ENCODE measurements at regions not wholly inside any gene's neighbourhood (a gene's known extent, or its start where the extent isn't known, plus 50 kb on each side); places are given as distances from the start of the nearest gene placed in this dataset.
"Not testable (repeated sequence)": the region's sequence is repeated elsewhere in the genome, so short reads cannot be mapped to it uniquely, and the experiment has no call there.

DNA sequence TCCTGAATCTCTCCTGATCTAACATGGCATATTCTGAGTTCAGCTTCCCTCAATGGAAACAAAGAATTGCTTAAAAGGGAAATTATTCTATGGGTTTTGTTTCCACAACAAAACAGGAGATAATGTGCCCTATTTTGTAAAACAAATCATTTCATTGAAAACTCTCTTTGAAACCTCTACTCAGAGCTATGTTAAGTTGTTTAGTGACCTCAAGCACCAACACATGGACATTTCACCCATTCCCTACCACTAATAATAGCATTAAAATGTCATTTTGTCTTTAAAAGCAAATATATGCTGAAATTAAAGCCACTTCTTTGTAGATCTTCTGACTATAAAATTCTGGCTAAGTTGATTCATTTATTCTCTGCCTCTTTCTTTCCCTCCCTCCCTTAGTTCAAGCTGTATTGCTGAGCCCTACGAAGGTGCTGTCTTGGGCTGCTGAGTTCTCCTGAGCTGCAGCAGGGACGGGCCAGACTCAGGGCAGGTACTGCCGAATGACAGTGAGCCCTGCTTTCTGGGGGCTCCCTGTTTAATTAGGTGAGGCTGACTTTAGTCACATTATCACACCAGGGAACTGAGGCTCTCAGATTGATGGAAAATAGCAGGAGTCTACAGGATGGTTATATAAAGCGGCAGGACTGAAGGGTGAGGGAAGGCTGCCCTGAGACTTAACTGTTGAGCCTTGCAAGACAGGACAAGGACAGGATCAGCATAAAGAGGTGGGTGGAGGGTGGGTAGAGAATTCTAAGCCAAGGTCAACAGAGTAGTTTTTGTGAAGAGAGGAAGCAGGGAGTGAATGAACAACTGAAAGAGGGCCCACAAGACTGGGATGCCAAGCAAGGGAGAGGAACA, 1685.1 kb downstream of the SPATA31A7 start:
- DNase-seq (ENCODE audit: low read depth in 2 of 2) = not testable (repeated sequence)

DNA sequence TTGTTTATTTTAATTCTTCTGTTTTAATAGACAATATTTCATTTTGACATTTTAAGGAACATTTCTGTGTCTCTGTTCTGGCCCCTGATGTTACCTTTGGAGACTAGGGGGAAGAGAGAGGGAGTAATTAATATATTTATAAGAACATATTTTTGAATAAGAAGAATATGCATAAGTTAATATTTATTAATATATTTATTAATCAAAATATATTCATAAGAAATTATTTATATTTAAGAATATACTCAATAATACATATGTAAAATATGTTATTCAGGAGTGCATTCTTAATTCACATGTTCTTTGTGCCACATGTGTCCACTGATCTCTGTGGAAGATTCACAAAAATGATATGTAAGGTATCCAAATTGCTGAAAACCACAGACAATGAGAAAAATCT, 1687.7 kb downstream of the SPATA31A7 start:
- DNase-seq (ENCODE audit: low read depth in 2 of 2) = not testable (repeated sequence)

DNA sequence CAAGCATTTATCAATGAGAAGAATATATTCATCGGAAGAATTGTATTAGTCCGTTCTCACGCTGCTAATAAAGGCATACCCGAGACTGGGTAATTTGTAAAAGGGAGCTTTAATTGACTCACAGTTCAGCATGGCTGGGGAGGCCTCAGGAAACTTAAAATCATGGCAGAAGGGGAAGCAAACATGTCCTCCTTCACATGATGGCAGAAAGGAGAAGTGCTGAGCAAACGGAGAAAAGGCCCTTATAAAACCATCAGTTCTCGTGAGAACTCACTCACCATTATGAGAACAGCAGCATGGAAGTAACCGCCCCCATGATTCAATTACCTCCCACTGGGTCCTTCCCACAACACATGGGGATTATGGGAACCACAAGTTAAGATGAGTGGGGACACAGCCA, 1688.2 kb downstream of the SPATA31A7 start:
- DNase-seq (ENCODE audit: low read depth in 2 of 2) = not testable (repeated sequence)

DNA sequence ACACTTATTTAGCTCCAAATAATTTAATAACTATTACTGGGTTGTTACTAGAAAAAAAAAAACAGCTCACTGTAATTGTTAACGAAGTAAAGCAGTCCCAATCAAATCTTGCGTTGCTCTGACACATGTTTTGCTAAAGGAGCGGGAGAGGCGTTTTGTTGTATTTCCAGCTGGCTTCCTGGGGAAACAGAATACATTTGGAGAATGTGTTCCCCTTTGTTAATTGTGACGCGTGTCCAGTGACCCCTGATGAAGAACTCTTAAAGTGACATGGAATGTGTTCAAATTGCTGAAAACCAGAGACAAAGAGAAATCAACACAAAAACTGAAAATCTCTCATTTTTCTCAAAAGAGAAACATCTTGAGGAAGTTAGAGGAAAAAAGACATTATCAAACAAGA, 1690.6 kb downstream of the SPATA31A7 start:
- DNase-seq (ENCODE audit: low read depth in 2 of 2) = not testable (repeated sequence)

DNA sequence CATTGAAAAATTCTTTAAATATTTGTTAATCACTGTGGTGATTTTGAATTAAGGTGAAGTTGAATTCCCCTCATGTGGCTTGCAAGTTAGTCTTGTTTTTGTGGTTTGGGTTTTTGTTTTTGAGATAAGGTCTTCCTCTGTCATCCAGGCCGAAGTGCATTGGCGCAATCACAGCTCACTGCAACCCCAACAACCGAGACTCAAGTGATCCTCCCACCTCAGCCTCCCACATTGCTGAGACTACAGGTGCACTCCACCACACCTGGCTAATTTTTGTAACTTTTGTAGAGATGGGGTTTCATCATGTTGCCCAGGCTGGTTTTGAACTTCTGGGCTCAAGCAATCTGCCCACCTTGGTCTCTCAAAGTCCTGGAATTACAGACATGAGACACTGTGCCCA, 1691.1 kb downstream of the SPATA31A7 start:
- DNase-seq (ENCODE audit: low read depth in 2 of 2) = not testable (repeated sequence)

DNA sequence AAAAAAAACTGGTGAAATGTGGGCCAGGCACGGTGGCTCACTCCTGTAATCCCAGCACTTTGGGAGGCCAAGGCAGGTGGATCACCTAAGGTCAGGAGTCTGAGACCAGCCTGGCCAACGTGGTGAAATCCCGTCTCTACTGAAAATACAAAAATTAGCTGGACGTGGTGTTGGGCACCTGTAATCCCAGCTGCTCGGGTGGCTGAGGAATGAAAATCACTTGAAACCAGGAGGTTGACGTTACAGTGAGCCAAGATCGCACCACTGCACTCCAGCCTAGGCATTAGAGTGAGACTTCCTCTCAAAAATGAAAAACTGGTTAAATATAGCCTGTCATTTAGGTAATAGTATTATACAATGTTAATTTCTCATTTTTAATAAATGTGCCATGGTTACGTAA, 1692.0 kb downstream of the SPATA31A7 start:
- not testable (repeated sequence) for DNase-seq (ENCODE audit: low read depth in 2 of 2)

DNA sequence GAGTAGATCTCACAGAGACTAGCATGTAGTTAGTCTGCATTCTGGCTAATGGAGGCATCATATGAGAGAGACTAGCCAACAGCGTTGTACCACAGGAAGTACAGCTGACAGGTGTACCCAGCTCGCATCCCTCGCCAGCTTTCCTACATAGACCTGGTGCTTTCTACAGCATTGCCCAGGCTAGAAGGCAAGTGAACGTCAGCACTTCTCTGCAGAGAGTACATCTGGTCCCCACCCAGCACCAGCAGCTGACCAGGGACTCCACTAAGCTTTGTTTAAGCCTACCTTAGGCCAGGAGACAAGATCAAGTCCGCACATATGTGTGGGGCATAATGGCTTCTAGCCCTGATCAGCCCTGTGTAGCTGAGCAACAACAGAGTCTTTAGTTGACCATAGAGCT, 1692.9 kb downstream of the SPATA31A7 start:
- DNase-seq (ENCODE audit: low read depth in 2 of 2) = not testable (repeated sequence)

DNA sequence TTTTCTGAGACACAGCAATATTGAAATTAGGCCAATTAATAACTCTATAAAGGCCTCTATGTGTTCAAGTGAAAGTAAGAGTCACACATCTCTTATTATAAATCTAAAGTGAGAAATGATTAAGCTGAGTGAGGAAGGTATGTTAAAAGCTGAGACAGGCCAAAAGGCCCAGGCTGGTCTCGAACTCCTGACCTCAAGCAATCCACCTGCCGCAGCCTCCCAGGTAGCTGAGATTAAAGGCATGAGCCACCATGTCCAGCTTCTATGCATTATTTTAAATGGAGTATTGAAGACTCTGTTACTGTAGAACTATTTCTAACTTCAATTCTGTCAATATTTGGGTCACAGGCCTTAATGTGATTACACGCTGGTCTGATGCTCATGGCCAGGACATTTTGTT, 1706.9 kb downstream of the SPATA31A7 start:
- not testable (repeated sequence) for DNase-seq (ENCODE audit: low read depth in 2 of 2)

DNA sequence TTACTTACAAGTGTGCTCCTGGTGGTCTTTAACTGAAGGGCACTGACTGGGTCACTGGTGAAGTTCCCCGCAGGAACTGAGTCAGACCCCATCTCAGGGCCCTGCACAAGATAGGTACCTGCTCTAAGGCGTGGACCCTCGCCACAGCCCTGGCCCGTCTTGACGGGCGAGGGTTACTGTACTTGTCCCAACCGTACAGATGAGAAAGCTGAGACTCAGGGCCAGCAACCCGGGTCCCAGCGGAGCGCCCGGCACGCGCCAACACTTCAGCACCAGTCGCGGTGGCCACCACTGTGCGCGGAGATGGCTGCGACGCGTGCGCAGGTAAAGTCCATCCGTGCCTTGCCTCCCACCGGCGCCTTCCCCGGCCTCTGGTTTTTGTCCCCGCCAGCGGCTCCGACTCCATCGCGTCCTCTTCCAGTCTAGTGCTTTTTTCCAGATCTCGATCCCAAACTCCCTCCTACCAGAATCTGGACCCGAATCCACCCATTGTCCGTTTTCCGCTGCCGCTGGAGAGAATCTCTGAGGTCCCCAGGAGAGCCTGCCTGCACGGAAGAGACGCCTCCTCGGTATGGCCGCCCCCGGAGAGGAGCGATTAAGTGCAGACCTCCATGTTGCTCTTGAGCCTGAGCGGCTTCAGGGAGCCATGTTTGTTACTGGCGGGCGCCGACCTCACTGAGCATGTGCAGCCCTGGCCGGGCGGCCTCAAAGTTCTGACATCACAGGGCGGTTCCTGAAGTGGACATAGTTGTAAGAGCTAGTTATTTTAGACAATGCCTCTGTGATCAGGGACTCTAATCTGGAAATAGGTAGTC, 1707.8 kb downstream of the SPATA31A7 start:
- DNase-seq (ENCODE audit: low read depth in 2 of 2) = peak in 1 of 2 donors; percentile 18

DNA sequence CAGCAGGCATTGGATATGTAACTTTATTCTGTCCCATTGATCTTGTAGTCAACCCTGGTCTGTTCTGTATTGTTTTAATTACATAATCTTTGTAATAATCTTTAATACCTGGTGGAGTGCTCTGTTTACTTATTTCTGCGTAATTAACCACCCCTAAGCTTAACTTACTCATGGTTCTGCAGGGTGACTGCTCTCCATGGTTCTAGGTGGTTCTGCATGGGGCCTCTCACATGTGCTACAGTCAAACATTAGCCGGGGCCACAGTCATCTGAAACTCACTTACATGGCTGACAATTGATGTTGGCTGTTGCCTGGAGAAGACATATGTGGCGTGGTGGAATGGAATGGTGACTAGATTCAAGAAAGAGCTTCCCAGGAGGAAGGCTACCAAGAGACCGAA, 1709.8 kb downstream of the SPATA31A7 start:
- not testable (repeated sequence) for DNase-seq (ENCODE audit: low read depth in 2 of 2)

DNA sequence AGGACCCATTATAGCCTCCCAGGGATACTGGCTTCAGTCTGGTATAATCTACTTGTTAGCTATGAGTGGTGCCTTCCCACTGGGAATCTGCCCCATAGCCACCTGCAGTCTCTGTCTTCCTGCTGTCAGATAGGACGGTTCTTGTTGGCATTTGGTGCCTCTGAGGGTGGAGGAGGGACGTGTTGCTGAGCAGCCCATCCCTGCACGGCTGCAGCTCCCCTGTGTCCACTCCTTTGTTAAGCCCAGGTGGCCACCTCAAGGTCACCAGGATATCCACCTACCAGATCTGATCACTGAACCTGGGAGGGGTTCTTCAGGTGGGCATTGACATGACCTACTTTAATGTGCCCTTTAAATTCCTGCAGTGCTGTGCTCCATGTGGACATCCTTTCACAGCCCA, 1714.2 kb downstream of the SPATA31A7 start:
- not testable (repeated sequence) for DNase-seq (ENCODE audit: low read depth in 2 of 2)

DNA sequence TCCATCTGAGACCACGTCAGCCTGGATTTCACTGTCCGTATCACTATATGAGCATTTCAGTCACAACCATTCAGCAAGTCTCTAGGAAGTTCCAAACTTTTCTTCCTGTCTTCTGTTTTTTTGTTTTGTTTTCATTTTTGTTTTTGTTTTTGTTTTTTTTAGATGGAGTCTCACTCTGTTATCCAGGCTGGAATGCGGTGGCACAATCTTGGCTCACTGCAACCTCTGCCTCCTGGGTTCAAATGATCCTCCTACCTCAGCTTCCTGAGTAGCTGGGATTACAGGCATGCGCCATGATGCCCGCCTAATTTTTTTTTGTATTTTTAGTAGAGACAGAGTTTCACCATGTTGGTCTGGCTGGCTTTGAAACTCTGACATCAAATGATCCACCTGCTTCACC, 1715.9 kb downstream of the SPATA31A7 start:
- DNase-seq (ENCODE audit: low read depth in 2 of 2) = not testable (repeated sequence)

DNA sequence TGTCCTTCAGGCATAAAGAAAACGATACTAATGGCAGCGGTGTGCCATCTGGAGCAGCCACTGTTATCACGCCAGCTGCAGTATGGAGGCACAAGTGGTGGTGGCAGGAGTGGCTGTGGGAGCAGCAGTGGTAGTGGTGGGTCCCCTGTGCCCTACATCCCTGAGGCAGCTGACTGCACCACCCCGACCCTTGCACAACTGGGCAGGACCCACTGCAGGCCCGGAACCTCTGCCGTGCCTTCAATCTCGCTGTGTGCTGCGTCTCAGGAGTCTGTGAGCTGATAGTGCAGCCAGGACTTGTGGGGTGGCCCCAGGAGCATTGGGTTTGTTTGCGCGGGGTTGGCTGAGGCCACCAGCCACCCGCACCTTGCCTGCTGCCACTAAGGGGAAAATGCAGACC, 1718.0 kb downstream of the SPATA31A7 start:
- not testable (repeated sequence) for DNase-seq (ENCODE audit: low read depth in 2 of 2)

DNA sequence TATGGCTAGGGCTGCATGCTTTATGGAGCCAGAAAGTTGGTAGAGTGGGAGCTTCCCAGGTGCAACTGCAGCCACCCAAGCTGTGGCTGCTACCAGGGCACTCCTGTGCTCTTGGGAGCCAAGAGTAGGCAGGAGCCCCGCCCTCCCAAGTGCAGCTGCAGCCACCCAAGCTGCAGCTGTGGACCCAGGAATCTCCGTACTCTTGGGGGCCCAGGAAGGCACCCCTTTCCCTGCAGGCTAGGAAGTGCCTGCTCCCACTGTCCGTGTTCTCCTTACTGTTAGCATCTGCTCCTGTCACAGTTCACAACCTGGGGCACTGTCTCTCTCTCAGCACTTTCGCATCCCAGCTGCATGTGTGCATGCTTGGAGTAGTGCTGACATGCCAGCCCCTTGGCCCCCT, 1718.4 kb downstream of the SPATA31A7 start:
- DNase-seq (ENCODE audit: low read depth in 2 of 2) = not testable (repeated sequence)

DNA sequence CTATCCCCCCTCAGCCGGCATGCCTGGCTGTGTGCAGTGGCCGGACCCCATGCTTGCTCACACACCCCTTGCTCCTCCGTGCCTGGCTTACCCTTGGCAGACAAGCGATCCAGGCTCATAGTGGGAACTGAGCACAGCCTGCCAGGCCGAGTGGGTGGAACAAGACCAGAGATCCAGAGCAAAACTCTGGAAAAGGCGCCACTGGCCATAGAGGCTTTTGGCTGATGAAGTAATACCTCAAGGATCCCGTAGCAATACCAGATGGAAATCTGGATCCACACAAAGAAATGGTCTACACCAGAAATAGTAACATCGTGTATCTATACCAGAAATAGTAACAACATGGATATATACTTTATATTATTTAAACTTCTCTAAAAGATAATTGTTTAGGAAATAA, 1719.6 kb downstream of the SPATA31A7 start:
- DNase-seq (ENCODE audit: low read depth in 2 of 2) = not testable (repeated sequence)

DNA sequence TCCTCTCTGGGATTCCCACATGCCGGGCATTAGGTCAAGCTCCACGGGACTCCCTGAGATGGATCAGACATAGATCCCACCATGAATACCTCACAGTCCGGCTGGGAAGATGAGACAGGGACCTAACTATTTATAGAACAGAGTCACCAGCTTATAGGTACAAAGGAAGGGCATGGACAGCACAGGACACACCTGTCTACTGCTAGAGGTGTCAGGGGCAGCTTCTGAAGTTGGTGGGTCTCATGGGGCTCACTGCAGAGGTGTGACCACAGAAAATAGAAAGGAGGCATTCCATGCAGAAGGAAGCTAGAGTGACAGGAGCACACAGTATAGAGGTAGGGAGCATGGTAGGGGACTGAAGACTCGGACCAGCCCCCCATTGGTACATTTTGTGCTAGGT, 1722.4 kb downstream of the SPATA31A7 start:
- not testable (repeated sequence) for DNase-seq (ENCODE audit: low read depth in 2 of 2)

DNA sequence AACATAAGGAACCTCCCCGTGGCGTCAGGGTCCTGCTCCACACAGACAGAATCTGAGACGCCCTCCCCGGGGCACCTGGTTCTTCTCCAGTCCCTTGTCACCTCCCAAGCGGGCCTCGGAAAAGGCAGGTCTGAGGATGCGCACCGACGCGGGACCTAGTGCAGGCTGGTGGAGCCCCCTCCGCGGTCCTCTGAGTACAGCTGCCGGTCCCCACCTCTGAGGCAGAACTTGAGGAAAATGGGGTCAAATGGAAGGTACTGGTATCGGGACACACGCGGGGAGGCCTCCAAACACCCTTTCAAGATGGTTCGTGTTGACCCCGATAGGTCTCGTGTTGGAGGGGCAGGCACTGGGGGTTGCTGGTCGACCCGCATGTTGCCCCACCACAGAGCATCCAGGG, 1725.3 kb downstream of the SPATA31A7 start:
- not testable (repeated sequence) for DNase-seq (ENCODE audit: low read depth in 2 of 2)

DNA sequence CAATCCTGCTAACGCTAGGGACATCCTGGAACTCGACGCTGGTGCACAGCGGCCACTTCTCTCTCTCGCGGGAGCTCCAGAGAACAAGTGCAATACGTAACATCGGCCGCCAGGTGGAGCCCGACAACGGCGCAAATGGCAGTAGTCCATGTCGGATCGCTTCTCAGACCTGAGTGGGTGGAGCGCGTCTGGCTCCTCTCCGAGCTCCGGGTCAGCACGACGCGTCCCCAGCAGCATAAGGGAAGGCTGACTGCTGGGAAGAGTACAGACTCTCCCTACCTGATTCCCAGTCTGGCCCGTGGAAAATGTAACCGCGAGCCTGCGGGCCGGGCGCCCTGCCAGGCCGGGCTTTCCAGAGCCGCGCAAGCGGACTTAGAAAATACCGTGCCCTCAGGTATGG, 1725.8 kb downstream of the SPATA31A7 start:
- not testable (repeated sequence) for DNase-seq (ENCODE audit: low read depth in 2 of 2)

DNA sequence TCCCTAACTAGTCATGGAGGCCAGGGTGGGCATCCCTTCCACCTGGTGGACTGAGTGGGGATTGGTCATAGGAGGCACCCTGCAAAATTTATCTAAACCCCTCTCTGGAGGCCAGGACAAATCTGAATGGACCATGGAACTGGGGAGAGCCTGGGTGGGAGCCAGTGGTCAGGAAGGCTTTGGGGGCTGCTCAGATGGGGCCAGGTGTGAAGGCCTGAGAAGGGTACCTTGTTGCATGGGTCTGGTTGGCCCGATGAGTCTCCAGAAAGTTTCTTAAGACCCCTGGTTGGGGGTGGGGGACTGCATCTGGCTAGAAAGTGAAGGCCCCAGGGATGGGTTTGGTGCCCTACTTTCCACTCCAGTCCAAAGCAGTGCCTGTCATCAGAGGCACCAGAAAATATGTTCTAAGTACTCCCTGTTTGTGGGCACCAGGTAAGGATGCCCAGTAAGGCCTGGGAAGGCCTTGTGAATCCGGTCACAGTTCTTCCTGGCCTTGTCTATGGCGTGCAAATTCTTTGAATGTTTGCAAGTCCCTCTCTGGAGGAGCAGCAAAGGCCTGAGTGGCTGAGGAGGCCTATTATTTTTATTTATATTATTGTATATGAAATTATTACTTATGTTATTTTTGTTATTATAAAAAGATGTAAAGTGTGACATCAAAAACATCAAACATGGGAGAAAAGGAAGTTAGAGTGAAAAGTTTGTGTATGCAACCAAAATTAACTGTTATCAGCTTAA, 1729.0 kb downstream of the SPATA31A7 start:
- not testable (repeated sequence) for DNase-seq (ENCODE audit: low read depth in 2 of 2)

DNA sequence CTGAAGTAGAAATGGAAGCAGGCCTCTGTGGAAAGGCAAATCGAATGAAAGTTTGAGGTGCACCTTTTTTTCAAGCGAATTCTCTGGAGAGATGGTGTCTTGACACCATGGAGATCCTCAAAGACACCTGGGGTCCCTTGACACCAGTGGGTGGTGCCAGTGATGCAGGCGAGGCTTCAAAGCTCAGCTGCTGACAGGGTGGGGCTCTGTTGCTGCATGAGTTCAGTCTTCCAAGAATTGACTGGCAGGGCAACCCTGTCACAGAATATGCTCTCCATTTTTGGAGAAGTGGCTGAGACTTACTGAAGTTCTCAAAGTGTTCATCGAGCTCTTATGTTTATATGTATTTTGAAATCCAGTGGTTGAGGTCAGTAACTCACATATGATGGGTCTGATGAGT, 1741.6 kb downstream of the SPATA31A7 start:
- DNase-seq (ENCODE audit: low read depth in 2 of 2) = not testable (repeated sequence)

DNA sequence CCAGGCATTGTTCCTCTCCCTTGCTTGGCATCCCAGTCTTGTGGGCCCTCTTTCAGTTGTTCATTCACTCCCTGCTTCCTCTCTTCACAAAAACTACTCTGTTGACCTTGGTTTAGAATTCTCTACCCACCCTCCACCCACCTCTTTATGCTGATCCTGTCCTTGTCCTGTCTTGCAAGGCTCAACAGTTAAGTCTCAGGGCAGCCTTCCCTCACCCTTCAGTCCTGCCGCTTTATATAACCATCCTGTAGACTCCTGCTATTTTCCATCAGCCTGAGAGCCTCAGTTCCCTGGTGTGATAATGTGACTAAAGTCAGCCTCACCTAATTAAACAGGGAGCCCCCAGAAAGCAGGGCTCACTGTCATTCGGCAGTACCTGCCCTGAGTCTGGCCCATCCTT, 1763.0 kb downstream of the SPATA31A7 start:
- not testable (repeated sequence) for DNase-seq (ENCODE audit: low read depth in 2 of 2)

All from stimulated activated CD4-positive, alpha-beta T cell treated with anti-CD3 and anti-CD28 coated beads, Interleukin-1b, Interleukin-23, amount 100 ng/mL, for 1 hour (primary cell).